C4-2B (cell line): ENCODE measurements at regions not wholly inside any gene's neighbourhood (a gene's known extent, or its start where the extent isn't known, plus 50 kb on each side); places are given as distances from the start of the nearest gene placed in this dataset.

Experiments
- CTCF ChIP-seq: fragments of 450-650 bp; conservative IDR thresholded peaks from 2 replicates; pipeline ENCODE4 v1.5.1; 2017; ENCODE audit warnings: mild to moderate bottlenecking
- ZFX ChIP-seq: fragments of 450-650 bp; IDR thresholded peaks from 2 replicates; pipeline ENCODE4 v1.6.1; 2017

GRCh38 chr1:187624812-187625545, 796.2 kb downstream of the PLA2G4A start:
- TF ChIP-seq CTCF (no peak), ZFX (no peak)
